Hematopoietic multipotent progenitor cell treated with erythropoietin and hydrocortisone succinate and interleukin-3 and kit ligand, for 6 days (in vitro differentiated cells): ENCODE measurements at regions not wholly inside any gene's neighbourhood (a gene's known extent, or its start where the extent isn't known, plus 50 kb on each side); places are given as distances from the start of the nearest gene placed in this dataset.
"Not testable (repeated sequence)": the region's sequence is repeated elsewhere in the genome, so short reads cannot be mapped to it uniquely, and the experiment has no call there.

Experiments used
- DNase-seq: peaks from one replicate; pipeline ENCODE4 v3.0.0-alpha.2; 2015

DNA sequence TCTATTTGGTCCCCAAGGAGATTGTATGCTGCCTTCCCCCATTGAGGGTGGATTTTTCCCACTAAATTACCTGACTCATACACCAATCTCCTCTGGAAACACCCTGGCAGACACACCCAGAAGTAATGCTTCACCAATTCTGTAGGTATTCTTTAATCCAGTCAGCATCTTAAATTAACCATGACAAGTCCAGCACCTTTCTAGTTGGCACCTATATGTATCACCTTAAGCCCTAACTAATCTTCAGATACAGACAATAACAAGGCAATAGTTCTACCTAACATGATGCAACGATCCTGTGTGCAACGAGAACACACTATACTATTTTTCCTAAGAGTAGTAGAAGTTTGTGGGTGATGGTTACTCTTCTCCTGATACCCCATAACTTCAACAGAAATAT is 473.3 kb upstream of the NPAP1 start:
- DNase-seq = not testable (repeated sequence)

DNA sequence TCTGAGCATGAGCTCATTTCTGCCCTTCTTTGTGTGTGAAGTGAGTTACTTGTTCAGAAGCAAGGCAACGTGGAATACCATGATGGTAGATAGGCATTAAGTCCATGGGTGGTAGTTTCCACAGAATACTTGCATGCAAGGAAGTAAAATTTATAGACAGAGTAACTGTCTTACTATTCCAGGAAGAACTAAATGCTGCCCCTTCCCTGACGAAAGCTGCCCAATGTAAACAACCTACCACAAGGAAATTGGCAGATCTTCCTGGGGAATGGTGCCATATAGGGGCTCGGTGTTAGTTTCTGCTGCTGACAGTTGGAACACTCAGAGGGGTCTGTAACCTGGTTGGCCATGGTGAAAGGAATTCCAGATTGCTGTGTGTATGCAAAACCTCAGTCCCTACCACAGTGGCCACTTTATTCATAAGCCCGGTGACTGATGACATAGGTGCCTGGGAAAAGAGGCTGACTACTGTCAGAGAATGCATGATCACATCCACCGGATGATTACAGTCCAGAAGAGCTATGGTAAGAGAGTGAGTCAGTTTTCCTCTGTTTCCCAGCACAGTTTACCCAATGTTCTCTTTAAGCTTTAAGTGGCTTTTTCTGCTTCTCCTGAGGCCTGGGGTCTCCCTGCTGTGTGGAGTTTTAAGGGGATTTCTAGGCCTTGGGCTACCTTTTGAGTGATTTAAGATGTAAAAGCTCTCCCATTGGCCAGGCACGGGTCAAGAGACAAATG is 463.7 kb upstream of the NPAP1 start:
- not testable (repeated sequence) for DNase-seq

DNA sequence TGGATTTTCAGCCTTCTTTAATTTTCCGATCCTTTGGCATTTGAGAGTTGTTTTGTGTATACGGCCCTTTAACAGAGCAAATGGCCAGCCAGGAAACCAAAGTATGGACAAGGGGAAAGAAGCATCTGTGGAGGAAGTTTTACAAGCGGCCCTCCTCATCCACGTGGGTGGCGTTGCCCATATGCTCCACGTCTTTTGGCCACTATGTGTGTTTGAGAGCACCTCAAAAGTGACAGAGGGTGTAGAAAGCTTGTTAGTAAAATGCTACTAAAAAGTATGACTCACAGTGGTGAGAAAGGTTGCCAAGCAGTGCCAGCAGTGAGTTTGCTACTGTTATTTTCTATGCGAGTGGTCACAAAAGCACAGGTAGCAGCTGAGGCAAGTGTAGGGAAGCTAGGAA is 451.8 kb upstream of the NPAP1 start:
- no peak for DNase-seq

DNA sequence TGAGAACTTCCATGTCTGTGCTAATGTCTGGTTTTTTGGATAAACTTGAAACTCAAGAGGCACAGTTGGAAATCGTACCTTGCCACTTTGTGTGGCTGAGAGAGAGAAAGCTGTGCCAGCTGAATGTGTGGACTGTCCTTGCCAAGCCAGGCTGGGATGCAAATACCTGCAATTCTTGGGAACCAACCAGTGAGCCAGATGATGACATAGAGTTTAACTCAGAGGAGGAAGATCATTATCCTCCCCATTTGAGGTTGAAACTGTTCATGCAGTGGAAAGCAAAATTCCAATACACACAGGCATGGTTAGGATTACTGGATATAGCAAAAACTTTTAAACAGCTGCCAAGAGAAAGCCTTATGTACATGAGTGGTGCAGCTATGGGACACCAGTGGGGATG is 451.4 kb upstream of the NPAP1 start:
- DNase-seq = no peak

DNA sequence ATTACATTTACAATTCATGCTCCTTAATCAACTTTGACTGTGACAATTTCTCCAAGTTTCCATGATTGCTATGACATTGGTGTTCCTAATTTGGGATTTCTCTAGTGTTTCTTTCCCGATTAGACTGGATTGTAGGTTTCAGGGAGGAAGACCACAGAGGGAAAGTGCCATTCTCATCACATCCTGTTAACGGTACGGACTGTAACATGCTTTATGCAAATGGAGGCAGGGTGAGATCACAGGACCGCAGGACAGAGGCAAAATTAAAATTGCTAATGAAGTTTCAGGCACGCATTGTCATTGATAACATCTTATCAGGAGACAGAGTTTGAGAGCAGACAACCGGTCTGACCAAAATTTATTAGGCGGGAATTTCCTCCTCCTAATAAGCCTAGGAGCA is 446.7 kb upstream of the NPAP1 start:
- DNase-seq = not testable (repeated sequence)

DNA sequence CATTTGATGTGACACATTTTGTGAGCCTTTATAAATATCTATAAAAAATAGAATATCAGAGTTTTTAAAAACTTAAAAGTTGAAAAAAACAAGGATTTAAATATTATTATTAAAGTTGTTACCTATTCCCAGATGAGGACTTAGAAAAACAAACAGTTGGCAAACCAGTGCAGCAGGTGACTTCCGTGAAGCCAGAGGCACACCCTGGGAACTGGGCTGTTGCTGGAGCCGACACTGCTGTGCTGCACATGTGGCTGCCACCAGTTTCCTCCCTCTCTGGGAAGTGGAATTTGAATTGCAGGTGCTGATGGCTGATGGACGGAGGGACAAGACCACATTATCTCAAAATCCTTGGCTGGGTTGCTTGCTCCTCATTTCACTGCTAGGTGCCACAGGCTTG is 442.4 kb upstream of the NPAP1 start:
- DNase-seq = not testable (repeated sequence)

DNA sequence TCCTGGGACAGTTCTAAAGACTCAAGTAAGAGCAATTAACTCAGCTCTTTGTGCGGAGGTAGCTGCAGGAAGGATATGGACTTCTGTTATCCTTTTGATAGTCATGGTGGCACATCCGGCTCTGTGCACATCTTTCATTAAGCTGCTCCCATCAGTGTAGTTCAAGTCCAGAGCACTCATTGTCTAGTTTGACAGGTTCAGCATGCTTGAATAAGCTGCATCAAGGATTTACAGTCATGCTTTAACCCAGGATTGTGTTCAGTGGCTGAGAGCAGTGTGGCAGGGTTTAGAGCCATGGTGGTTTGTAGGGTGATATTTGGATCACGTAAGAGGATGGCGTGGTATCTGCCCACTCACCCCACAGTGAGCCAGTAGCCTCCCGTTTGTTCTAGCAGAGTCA is 435.0 kb upstream of the NPAP1 start:
- DNase-seq = not testable (repeated sequence)

DNA sequence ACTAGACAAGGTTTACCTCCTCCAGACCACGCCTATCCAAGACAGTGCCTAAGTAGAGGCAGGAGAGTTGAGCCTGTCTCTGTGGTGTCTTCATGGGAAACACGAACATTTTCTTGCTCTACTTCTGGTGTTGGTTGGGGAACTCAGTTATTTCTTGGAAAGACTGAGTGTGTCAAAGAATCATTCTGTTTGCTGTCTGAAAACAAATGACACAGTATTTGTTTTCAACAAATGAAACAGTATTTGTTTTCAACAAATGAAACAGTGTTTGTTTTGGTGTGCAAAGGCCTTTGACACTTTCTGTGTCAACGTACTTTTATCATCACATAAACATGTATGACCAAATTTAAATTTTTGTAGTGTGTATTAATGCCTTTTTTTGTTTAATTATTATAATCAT is 416.5 kb upstream of the NPAP1 start:
- DNase-seq = not testable (repeated sequence)

DNA sequence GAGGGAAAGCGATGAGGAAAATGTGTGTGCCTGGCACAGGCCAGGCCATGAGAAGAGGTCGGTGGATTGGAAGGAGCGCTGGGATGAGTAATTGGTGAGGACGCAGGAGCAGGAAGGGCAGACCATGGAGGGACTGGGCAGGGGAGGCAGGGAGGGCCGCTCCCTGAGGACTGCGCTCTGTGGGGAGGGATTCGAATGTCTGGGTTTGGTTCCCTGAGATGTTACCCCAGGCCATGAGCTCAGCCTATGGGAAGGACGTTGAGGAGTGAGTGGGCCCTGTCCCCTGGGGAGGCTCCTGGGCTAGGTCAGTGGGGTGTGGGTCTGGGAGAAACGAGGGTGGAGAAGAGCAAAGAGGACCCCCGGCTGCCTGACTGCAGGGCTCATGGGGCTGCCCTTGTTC is 415.2 kb upstream of the NPAP1 start:
- DNase-seq = not testable (repeated sequence)

DNA sequence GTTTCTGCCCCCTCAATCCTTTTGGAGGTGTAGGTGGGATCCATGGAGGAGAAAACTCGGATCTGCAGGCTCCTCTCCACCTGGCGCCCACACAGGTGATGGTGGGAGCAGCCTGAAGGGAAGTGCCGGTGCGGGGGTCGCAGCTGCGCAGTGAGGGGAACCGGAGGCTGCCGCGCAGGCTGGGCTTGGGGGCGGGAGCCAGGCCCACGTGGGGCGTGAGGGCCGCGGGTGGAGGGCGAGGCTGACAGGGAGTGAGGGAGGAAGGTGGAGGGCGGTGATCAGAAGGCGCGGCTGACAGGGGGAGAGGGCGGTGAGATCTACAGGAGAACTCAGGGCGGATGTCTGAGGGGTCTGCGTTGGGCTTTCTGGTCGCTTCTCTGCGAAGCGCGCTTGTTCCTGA is 414.7 kb upstream of the NPAP1 start:
- not testable (repeated sequence) for DNase-seq

DNA sequence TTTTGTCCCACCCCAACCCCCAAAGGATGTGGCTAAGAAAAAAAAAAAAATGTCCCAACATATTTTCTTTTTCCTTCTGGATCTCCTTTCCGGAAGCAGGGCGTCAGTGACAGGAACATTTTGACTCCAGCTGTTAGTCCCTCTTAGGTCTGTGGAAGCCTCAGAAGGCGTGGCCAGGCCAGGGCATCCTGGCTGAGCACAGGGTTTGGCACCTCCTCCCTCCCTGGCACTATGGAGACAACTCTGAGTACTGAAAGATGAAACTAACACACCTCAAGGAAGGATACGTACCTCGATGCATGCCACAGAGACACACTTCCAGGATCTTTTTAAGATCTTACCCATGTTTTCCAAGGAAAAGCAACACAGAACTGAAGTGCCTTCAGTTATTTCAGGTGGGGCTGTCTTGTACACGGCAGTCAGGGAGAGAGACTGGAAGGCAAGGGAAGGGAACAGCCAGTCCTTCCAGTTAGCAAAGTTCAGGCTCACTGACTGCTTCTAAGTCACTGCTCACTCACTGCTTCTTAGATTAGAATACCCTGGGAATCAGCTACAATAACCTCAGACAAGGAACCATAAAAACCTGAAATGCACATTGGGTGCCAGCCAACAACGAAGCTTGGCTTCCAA is 406.9 kb upstream of the NPAP1 start:
- not testable (repeated sequence) for DNase-seq

DNA sequence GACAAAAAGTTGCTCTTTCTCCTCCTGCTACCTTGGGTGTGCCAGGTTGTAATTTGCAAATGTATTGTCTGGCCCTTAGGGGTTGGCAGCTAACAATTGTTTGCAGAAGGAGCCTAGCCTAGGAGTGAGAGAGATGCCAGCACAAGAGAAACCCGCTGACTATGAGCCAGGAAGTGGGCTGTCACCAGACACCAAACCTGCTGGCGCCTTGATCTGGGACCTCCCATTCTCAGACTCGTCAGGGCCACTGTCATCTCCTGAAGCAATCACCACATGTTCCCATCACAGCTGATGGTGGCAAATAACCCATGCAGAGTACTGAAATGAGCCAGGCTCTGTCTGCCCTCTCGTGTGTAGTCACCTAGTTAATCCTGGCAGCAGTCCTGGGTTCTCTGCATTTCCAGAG is 406.4 kb upstream of the NPAP1 start:
- DNase-seq = no peak

DNA sequence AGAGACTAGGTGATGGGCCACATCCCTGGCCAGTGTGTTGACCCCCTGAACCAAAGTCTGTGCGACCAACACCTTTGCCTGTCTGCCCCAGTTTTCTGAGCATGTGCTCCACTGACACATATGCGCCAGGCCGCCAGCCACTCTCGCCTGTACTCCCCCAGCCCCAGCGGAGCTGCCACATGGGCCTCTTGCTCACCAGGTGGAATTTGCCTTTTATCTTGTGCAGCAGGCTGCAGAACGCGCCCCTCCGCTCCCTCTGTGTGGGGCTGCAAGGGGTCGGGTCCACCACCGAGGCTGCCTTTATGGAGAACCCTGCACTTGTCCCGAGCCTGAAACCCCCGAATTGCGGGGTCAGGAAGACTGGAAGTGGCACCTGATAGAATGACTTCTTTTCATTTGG is 405.7 kb upstream of the NPAP1 start:
- no peak for DNase-seq

DNA sequence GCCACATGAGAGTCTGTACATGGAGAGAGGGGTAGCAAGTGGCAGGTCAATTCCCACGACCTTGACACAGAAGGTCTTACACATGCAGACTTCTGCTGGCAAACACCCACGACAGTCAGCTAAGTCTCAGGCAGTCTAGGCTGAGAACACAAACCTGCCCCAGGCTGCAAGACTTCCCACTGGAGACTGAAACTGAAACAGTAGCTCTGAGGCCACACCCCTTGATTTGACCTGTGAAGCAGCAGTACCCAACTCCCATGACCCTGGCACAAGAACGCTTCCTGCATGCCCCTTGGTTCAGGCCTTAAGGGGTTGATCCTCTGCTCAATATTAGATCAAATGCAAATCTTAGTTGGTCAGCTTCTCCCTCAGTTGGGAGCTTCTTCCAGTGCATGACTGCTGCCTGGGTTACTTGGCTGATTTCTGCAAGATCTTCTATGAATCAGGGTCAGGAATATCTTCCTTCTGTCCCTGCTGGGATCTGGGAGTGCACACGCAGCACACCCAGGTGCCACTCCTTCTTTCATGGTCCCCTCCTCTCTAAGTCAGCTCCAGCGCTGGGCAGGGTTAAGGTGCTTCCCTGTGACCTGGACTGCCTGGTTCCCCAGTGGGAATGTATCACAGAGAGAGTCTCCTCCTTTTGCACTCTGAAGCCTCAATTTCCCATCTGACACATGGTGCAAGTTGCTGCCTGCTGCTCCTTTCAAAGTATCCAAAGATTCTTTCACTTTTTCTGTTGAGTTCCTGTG is 403.9 kb upstream of the NPAP1 start:
- not testable (repeated sequence) for DNase-seq

DNA sequence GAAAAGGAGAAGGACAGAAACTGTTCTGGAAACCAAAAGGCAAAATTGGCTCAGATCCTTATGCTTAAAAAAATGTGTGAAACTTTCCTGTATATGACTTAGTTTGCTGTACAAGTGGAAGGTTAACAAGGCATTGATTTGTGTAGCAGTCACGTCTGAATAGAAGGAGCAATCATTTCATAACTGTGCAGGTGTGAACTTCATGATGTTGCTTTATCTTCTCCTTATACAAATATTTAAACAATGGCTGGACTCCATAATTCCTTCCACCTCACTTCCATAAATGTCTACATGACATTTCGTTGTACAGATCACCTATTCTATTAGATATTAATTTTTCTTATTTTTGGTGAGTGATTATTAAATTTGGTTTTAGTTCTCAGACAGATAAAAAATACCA is 382.7 kb upstream of the NPAP1 start:
- no peak for DNase-seq

DNA sequence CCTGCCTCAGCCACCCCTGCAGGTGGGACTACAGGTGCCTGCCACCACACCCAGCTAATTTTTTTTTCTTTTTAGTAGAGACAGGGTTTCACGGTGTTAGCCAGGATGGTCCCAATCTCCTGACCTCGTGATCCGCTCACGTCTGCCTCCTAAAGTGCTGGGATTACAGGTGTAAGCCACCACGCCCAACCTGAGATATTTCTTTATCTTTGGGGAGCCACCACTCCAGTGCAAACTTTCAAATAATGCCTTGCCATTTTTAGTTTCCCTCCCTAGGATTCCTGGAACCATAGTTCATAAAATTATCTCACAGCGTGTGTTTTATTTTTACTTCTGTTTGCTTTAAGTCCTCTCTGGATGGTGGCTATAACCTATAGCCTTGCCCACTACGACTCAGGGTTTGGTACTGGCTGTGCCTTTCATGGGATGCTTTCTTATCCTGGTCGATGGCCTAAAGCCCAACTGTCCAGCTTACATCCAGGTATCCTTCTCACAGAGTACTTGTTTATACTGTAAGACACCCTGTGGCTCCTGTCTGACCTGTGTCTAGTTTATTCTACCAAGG is 374.7 kb upstream of the NPAP1 start:
- not testable (repeated sequence) for DNase-seq

DNA sequence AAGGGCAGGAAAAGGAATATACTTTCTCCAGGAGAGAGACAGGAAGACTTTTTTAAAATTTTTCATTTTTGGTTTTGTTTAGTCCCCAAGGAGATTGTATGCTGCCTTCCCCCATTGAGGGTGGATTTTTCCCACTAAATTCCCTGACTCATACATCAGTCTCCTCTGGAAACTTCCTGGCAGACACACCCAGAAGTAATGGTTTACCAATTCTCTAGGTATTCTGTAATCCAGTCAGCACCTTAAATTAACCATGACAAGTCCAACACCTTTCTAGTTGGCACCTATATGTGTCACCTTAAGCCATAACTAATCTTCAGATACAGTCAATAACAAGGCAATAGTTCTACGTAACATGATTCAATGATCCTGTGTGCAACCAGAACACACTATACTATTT is 373.6 kb upstream of the NPAP1 start:
- DNase-seq = not testable (repeated sequence)

DNA sequence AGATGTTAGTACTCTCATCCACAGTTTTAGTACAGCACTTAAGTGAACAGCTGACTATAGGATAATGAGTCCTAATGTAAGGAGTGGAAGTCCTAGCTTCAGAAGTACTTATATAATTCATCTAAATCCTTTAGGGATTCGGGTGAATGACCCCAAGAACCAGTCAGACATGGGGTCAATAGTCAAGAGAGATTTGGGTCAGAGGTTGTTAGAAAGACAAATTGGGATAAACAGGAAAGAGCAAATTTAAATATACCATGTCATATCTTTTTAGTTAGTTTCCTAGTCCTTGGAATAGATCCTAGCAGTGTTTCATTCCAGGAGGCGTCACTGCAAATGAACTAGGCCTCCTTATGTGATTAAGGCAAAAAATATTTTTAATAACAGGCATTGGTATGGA is 370.8 kb upstream of the NPAP1 start:
- DNase-seq = not testable (repeated sequence)

DNA sequence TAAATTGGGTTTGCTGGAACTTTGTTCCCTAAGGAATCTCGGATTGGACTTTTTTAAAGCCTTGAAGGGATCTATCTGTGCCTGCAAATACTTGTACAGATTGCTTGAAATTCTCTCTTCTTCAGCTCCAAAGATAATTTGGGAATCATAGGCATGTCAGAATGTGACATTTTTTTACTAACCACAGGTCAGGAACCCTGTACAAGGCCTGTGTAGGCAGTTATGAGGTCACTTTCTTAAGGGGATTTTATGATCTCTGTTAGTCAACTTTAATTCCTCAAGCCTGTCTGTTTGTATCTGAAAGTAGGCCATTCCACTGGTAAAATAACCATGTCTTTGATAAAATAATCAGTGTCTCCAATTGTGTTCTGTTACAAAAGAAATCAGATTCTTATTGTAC is 369.9 kb upstream of the NPAP1 start:
- not testable (repeated sequence) for DNase-seq

DNA sequence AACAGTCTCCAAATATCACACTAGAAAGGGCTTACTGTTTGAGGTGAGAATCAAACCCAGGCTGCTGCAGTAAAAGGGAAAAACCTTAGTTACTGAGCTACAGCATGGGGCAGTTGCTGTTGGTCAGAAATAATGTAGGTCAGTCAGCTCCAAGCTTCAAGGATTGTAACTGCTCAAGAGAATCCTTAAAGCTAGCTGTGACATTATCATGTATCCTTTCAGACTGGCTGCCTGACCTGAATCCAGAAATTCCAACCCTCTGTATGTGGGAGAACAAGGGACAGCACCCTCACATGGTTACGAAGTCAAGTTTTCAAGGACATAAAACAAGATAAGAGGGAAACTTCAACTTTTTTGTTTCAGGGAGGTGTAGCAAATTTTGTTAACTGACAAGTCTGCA is 365.9 kb upstream of the NPAP1 start:
- DNase-seq = not testable (repeated sequence)

DNA sequence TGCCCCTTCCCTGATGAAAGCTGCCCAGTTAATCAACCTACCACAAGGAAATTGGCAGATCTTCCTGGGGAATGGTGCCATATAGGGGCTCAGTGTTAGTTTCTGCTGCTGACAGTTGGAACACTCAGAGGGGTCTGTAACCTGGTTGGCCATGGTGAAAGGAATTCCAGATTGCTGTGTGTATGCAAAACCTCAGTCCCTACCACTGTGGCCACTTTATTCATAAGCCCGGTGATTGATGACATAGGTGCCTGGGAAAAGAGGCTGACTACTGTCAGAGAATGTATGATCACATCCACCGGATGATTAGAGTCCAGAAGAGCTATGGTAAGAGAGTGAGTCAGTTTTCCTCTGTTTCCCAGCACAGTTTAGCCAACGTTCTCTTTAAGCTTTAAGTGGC is 363.9 kb upstream of the NPAP1 start:
- DNase-seq = not testable (repeated sequence)

DNA sequence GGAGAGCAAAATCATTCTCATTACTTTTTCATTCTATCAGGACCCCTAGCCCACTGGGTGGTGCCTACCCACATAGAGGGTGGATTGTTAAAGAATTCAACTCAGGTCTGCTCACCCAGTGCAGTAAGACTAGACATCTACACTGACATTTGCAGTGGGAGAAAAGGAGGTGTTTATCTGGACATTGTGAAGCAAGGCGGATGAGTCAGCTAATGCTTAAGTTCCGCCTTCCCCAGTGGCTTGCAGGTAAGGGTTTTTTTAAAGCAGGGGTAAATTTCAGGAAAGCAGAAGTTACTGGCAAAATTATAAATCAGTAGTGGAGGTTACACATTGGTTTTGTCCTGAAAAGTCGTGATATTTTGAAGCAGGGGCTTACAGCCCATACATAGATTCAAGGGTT is 359.2 kb upstream of the NPAP1 start:
- not testable (repeated sequence) for DNase-seq

DNA sequence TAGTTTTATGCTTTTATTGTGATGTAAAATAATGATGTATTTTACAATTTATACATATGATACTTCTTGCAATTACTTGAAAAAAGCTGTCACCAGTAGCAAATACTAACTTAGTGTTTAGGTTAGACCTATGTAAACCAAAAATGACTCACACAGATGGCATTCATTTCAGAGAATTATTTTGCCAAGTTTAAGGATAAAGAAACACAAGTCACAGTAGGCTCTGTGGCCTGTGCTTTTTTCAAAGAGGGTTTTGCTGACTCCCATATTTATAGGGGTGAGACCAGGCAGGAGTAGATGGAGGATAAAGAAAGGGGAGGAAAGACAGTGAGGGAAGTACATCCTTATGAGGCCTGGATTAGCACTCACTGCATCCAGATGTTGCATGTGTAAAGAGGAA is 356.6 kb upstream of the NPAP1 start:
- DNase-seq = no peak

DNA sequence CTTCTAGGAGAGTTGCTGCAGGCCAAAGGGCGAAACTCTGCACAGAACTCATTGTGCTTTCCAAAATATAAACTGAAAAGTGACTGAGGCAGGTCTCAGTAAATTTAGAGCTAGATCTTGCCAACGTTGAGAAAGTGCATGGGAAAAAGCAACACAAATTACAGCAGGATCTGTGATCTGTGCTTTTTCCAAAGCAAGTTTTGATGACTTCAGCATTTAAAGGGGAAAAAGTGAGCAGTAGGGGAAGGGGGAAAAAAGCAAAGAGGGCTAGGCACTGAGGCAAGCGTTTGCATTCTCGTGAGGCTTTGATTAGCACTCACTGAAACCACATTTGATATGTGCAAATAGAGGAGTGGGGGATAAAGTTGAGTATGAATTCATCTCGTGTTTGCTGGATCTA is 351.5 kb upstream of the NPAP1 start:
- not testable (repeated sequence) for DNase-seq
